WTC11 (cell line): ENCODE measurements at regions not wholly inside any gene's neighbourhood (a gene's known extent, or its start where the extent isn't known, plus 50 kb on each side); places are given as distances from the start of the nearest gene placed in this dataset.

Experiments
- ATAC-seq: fragments of 200-7000 bp; cut with Tn5 transposase; 2 replicates; pipeline ENCODE4 v1.10.0; 2021; ENCODE audit warnings: mild to moderate bottlenecking, moderate library complexity
- CTCF ChIA-PET: fragments of 300-600 bp; sonication (Branson Sonifier 250); formaldehyde crosslinking; loops from one replicate; lab custom pipeline; 2021; ENCODE audit warnings: antibody characterized with exemption; lab: Charles Lee
- POLR2A ChIA-PET: fragments of 350-600 bp; sonication (Branson Sonifier 250); formaldehyde crosslinking; loops from one replicate; lab custom pipeline; 2021; ENCODE audit warnings: antibody characterized with exemption; lab: Charles Lee
- DNase-seq: peaks from one replicate; pipeline ENCODE4 v3.0.0; 2021; ENCODE audit warnings: low spot score
- H3K27ac Mint-ChIP-seq: 2 replicates; pipeline ENCODE4 v1.8.0; 2021; ENCODE audit warnings: mixed read lengths
- H3K27me3 Mint-ChIP-seq: 2 replicates; pipeline ENCODE4 v1.8.0; 2021; ENCODE audit warnings: low read depth, mild to moderate bottlenecking, moderate library complexity, mixed read lengths
- H3K36me3 Mint-ChIP-seq: 2 replicates; pipeline ENCODE4 v1.8.0; 2021; ENCODE audit warnings: mixed read lengths
- H3K4me1 Mint-ChIP-seq: 2 replicates; pipeline ENCODE4 v1.8.0; 2022; ENCODE audit warnings: mixed read lengths
- H3K4me3 Mint-ChIP-seq: 2 replicates; pipeline ENCODE4 v1.8.0; 2021; ENCODE audit warnings: mild to moderate bottlenecking, moderate library complexity, mixed read lengths
- H3K9me3 Mint-ChIP-seq: 2 replicates; pipeline ENCODE4 v1.8.0; 2021; ENCODE audit warnings: mixed read lengths
- AFF4 ChIP-seq: sonication (generic); formaldehyde crosslinking; IDR thresholded peaks from 2 replicates; pipeline ENCODE4 v1.8.1; 2023; ENCODE audit warnings: mild to moderate bottlenecking, missing genetic modification reagents, borderline replicate concordance
- AR ChIP-seq: fragments of 250-450 bp; sonication (Bioruptor Pico); IDR thresholded peaks from 2 replicates; pipeline ENCODE4 v1.9.0; 2021; ENCODE audit warnings: mild to moderate bottlenecking
- ATF2 ChIP-seq: sonication (generic); formaldehyde crosslinking; IDR thresholded peaks from 2 replicates; pipeline ENCODE4 v1.8.1; 2022; ENCODE audit warnings: low read depth, missing genetic modification reagents, borderline replicate concordance
- ATF6 ChIP-seq: sonication (generic); formaldehyde crosslinking; IDR thresholded peaks from 2 replicates; pipeline ENCODE4 v1.8.1; 2023; ENCODE audit warnings: mild to moderate bottlenecking, missing genetic modification reagents
- CREB1 ChIP-seq: sonication (generic); formaldehyde crosslinking; IDR thresholded peaks from 2 replicates; pipeline ENCODE4 v1.8.0; 2023; ENCODE audit warnings: mild to moderate bottlenecking, missing genetic modification reagents
- E2F5 ChIP-seq: sonication (generic); formaldehyde crosslinking; IDR thresholded peaks from 2 replicates; pipeline ENCODE4 v1.8.1; 2022; ENCODE audit warnings: mild to moderate bottlenecking, moderate library complexity, missing genetic modification reagents
- EMX1 ChIP-seq: fragments of 250-450 bp; sonication (Bioruptor Pico); IDR thresholded peaks from 2 replicates; pipeline ENCODE4 v1.8.0; 2021; ENCODE audit warnings: mild to moderate bottlenecking
- ETV6 ChIP-seq: sonication (generic); formaldehyde crosslinking; IDR thresholded peaks from 2 replicates; pipeline ENCODE4 v1.8.1; 2022; ENCODE audit warnings: mild to moderate bottlenecking, missing genetic modification reagents
- MXD4 ChIP-seq: fragments of 250-450 bp; sonication (Bioruptor Pico); IDR thresholded peaks from 2 replicates; pipeline ENCODE4 v1.8.0; 2021; ENCODE audit warnings: mild to moderate bottlenecking, moderate library complexity, borderline replicate concordance
- NR1H2 ChIP-seq: sonication (generic); formaldehyde crosslinking; IDR thresholded peaks from 2 replicates; pipeline ENCODE4 v1.9.0; 2021; ENCODE audit warnings: mild to moderate bottlenecking, moderate library complexity, missing genetic modification reagents
- NR2C2 ChIP-seq: sonication (generic); formaldehyde crosslinking; IDR thresholded peaks from 2 replicates; pipeline ENCODE4 v1.8.0; 2022; ENCODE audit warnings: mild to moderate bottlenecking, missing genetic modification reagents
- PREB ChIP-seq: sonication (generic); formaldehyde crosslinking; IDR thresholded peaks from 2 replicates; pipeline ENCODE4 v1.8.1; 2022; ENCODE audit warnings: mild to moderate bottlenecking, missing genetic modification reagents, moderate library complexity, borderline replicate concordance
- ZMAT4 ChIP-seq: fragments of 250-450 bp; sonication (Bioruptor Pico); IDR thresholded peaks from 2 replicates; pipeline ENCODE4 v1.9.0; 2021; ENCODE audit warnings: mild to moderate bottlenecking
- ZNF232 ChIP-seq: sonication (generic); formaldehyde crosslinking; IDR thresholded peaks from 2 replicates; pipeline ENCODE4 v1.8.0; 2022; ENCODE audit warnings: mild to moderate bottlenecking, missing genetic modification reagents
- ZNF281 ChIP-seq: sonication (generic); formaldehyde crosslinking; IDR thresholded peaks from 2 replicates; pipeline ENCODE4 v1.8.0; 2023; ENCODE audit warnings: mild to moderate bottlenecking, missing genetic modification reagents
- ZNF317 ChIP-seq: sonication (generic); formaldehyde crosslinking; IDR thresholded peaks from 2 replicates; pipeline ENCODE4 v1.8.1; 2023; ENCODE audit warnings: low read depth, mild to moderate bottlenecking, moderate library complexity, missing genetic modification reagents, borderline replicate concordance

- TF ChIP-seq ATF6 (CRISPR knock-in tag) = no peak
- no peak for TF ChIP-seq CREB1 (CRISPR knock-in tag)
- no peak for TF ChIP-seq ETV6 (CRISPR knock-in tag)
These were observed 96.9 kb downstream of the SOX4 start (continued) for GRCh38 chr6:21690489-21690888.

GRCh38 chr6:21691685-21692346, 98.3 kb downstream of the SOX4 start:
- CTCF ChIA-PET = interaction anchor here (0.8 to 1.0 kb wide), 2 partner anchors 25 to 26 kb away, joined by 3 to 5 read pairs; no protein-coding TSS in a partner anchor
- no peaks in the 10 kb centered on the region for H3K27me3 Mint-ChIP-seq
- H3K36me3 Mint-ChIP-seq = peaks cover 28% of the 10 kb centered on the region
- peaks cover 15% of the 10 kb centered on the region for H3K9me3 Mint-ChIP-seq
- POLR2A ChIA-PET = no interaction called here
- DNase-seq (no peak), ATAC-seq (no peak; the same call in 1 of the 2 replicates)
- H3K27ac Mint-ChIP-seq = peak overlapping the region; percentile 97
- peak overlapping the region; percentile 57 for H3K4me3 Mint-ChIP-seq
- peaks cover 73% of the 10 kb centered on the region for H3K4me1 Mint-ChIP-seq
- TF ChIP-seq ZNF281 (no peak), ATF2 (CRISPR knock-in tag) (no peak), ZNF232 (no peak), E2F5 (CRISPR knock-in tag) (no peak), MXD4 (CRISPR knock-in tag) (no peak), AR (no peak), ATF6 (CRISPR knock-in tag) (no peak), PREB (CRISPR knock-in tag) (no peak), AFF4 (no peak), EMX1 (no peak), ZMAT4 (CRISPR knock-in tag) (no peak), NR1H2 (CRISPR knock-in tag) (no peak), CREB1 (CRISPR knock-in tag) (no peak), ZNF317 (no peak), NR2C2 (CRISPR knock-in tag) (no peak)
